GM13977 (cell line): ENCODE measurements at regions not wholly inside any gene's neighbourhood (a gene's known extent, or its start where the extent isn't known, plus 50 kb on each side); places are given as distances from the start of the nearest gene placed in this dataset.

Experiments
- DNase-seq: peaks from one replicate; pipeline ENCODE4 v3.0.0; 2012; ENCODE audit warnings: low spot score
- CTCF ChIP-seq: IDR thresholded peaks from 2 replicates; pipeline ENCODE4 v1.5.1; 2012; ENCODE audit warnings: mild to moderate bottlenecking, control low read depth; ENCODE audit not compliant: insufficient read depth; ENCODE audit errors: extremely low read depth, missing control alignments
- in situ Hi-C: fragments of 300-500 bp; cut with MboI; formaldehyde crosslinking; loops from one replicate; pipeline ENCODE4 v1.12.0; 2022; ENCODE audit warnings: low sequenced_read_pairs, low pct_unique_long_range_greater_than_20kb, mixed read lengths, inconsistent platforms; ENCODE audit not compliant: unreplicated experiment

GRCh38 chr12:92602476-92602875 is 100.3 kb upstream of the PLEKHG7 start:
- DNase-seq: no peak
- in situ Hi-C loops: no loop called here
- no peak for TF ChIP-seq CTCF

DNA sequence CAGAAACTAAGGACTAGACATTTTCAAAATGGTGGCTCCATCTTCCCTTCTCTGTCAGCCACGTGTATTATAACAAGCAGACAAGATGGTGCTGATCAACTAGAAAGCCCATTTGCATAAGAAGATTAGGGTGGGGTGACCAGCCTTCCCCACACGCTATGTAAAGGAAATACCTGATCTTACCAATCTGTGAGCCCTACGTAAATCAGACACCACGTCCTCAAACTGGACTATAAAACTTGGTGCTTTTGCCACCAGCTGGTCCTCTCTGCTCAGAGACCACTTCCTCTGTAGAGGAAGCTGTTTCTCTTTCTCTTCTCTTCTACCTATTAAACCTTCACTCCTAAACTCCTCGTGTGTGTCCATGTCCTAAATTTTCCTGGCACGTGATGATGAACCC is 101.1 kb upstream of the PLEKHG7 start:
- TF ChIP-seq CTCF: no peak
- DNase-seq: no peak
- in situ Hi-C loops: no loop called here

DNA sequence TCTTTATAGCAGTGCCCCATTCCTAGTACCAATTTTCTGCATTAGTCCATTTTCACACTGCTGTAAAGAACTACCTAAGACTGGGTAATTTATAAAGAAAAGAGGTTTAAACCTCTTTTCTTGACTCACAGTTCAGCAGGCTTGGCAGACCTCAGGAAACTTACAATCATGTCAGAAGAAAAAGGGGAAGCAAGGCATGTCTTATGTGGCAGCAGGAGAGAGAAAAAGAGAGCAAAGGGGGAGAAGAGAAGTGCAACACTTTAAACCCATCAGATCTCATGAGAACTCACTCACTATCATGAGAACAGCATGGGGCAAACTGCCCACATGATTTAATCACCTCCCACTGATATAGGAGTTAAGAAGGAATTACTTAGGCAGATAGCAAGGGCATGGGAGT is 101.6 kb upstream of the PLEKHG7 start:
- TF ChIP-seq CTCF: no peak
- DNase-seq: no peak
- in situ Hi-C loops: no loop called here

GRCh38 chr12:92600052-92600451 is 102.7 kb upstream of the PLEKHG7 start:
- in situ Hi-C loops: no loop called here
- no peak for TF ChIP-seq CTCF
- no peak for DNase-seq

DNA sequence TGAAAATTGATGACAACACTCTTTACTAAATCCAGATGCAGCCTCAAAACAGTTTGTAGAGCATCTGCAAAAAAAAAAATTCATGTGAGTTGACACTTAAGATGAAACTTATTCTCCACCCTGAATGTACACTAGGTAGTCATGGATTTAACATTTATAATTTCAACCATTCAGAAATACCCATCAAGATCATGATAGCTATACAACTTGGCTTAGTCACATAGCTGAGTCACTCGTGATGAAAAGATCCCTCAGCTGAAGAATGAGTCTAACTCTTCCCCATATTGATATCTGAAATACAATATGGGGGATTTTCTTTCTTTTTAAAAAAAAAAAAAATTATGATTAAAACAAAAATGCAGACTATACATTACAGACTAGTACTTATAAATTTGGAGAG is 104.8 kb upstream of the PLEKHG7 start:
- DNase-seq: no peak
- in situ Hi-C loops: no loop called here
- no peak for TF ChIP-seq CTCF

- DNase-seq: no peak
- in situ Hi-C loops: no loop called here
- TF ChIP-seq CTCF: no peak
Measured at GRCh38 chr12:92597118-92597517, 105.7 kb upstream of the PLEKHG7 start.

GRCh38 chr12:92596383-92596782 is 106.4 kb upstream of the PLEKHG7 start:
- in situ Hi-C loops: no loop called here

More at GRCh38 chr12:92596383-92596782, 106.4 kb upstream of the PLEKHG7 start:
- DNase-seq: no peak
- TF ChIP-seq CTCF: no peak
